ENCODE measurements at regions not wholly inside any gene's neighbourhood (a gene's known extent, or its start where the extent isn't known, plus 50 kb on each side); places are given as distances from the start of the nearest gene placed in this dataset.

GRCh38 chr16:61540216-61540615, 496.0 kb downstream of the CDH8 start (continued):
- TF ChIP-seq ZNF816 (CRISPR knock-in tag; IDR thresholded peaks at IDR 0.05; ENCODE audit: borderline replicate concordance) = no peak

DNA sequence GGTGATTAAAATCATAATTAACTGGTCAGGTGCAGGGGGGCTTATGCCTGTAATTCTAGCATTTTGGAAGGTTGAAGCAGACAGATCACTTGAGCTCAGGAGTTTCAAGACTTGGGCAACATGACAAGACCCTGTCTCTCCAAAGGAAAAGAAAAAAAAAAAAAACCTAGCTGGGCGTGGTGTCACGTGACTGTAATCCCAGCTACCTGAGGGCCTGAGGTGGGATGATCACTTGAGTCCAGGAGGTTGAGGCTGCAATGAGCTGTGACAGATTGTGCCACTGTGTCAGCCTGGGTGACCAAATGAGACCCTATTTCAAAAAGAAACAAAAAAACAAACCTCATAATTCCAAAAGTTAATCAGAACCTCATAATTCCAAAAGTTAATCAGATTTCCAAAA, 505.5 kb downstream of the CDH8 start:
- Histone ChIP-seq H3K36me3 (replicated peaks in 1 of 2; ENCODE audit: control insufficient read depth in 1 of 2, insufficient read depth in 2 of 2, low read length in 2 of 2) (no peaks in the 10 kb centered on the region), H3K79me2 (ENCODE audit: insufficient read depth, low read length) (no peaks in the 10 kb centered on the region), H3K27me3 (ENCODE audit: control insufficient read depth in 1 of 2, insufficient read depth in 2 of 2, low read length in 2 of 2) (no peaks in the 10 kb centered on the region), H3K4me2 (ENCODE audit: low read depth, low read length) (no peak overlapping the region), H3K4me1 (ENCODE audit: insufficient read depth, low read length) (no peaks in the 10 kb centered on the region), H3K4me3 (replicated peaks in 1 of 3; ENCODE audit: insufficient read depth in 1 of 3, low read depth in 2 of 3, low read length in 3 of 3) (no peak overlapping the region), H3K27ac (ENCODE audit: extremely low read length, insufficient read depth, low read length) (no peak overlapping the region), H4K20me1 (ENCODE audit: insufficient read depth, low read length) (no peaks in the 10 kb centered on the region), H2AFZ (ENCODE audit: low read length) (no peak overlapping the region), H3K9ac (ENCODE audit: insufficient read depth, low read depth, low read length) (no peak overlapping the region), H3K9me3 (ENCODE audit: low read length) (peaks cover 70% of the 10 kb centered on the region)
- FAIRE-seq = no peak
- 0% methylated on average over 2 of the region's 2 CpGs for WGBS (ENCODE audit: low lambda C conversion rate)
- DNase-seq (ENCODE audit: low spot score) = no peak
- TF ChIP-seq USF2 (IDR thresholded peaks at IDR 0.05; ENCODE audit: low read depth, low read length) (peak; percentile 42; the same call in 1 of the 2 replicates), USF2 (CRISPR knock-in tag; IDR thresholded peaks at IDR 0.05; ENCODE audit: borderline replicate concordance) (no peak), PRMT3 (CRISPR knock-in tag; IDR thresholded peaks at IDR 0.05; ENCODE audit: borderline replicate concordance, low read depth) (no peak), RAD51 (IDR thresholded peaks at IDR 0.05; ENCODE audit: borderline replicate concordance) (peak; percentile 86; the same call in 1 of the 2 replicates), YY1 (IDR thresholded peaks at IDR 0.05; ENCODE audit: insufficient read depth, insufficient replicate concordance, low read depth, low read length) (no peak)
- ChIA-PET CTCF (ENCODE audit: low intra/inter-chr PET ratio, low total read pairs) (no interaction called here), POLR2A (no interaction called here)
- ATAC-seq = no peak
- intact Hi-C loops (cut with micrococcal nuclease; ENCODE audit: unreplicated experiment) (no loop called here), in situ Hi-C loops (cut with HindIII; ENCODE audit: extremely low pct_ligation_motif_present, low pct_unique_long_range_greater_than_20kb) (no loop called here)
- BruUV-seq (replicated peaks) = no TSS peak

Measured in HepG2 (cell line).